ENCODE measurements at regions not wholly inside any gene's neighbourhood (a gene's known extent, or its start where the extent isn't known, plus 50 kb on each side); places are given as distances from the start of the nearest gene placed in this dataset.

- H3K27me3 Mint-ChIP-seq = peaks cover 9% of the 10 kb centered on the region
- H3K9me3 Mint-ChIP-seq (ENCODE audit: low read depth) = no peaks in the 10 kb centered on the region
- CTCF ChIA-PET = no interaction called here
- POLR2A ChIA-PET = no interaction called here
- intact Hi-C loops (cut with DNase I, micrococcal nuclease) = no loop called here
- H3K36me3 Mint-ChIP-seq (ENCODE audit: low read depth) = no peaks in the 10 kb centered on the region
- DNase-seq (no peak), ATAC-seq (no peak)
- H3K4me3 Mint-ChIP-seq = no peak overlapping the region
- H3K4me1 Mint-ChIP-seq = peaks cover 2% of the 10 kb centered on the region
- no peak overlapping the region for H3K27ac Mint-ChIP-seq
Observed at GRCh38 chr11:111012491-111012890, 233.0 kb upstream of the POU2AF2 start.

GRCh38 chr11:111011275-111011594 is 234.3 kb upstream of the POU2AF2 start:
- H3K4me1 Mint-ChIP-seq = peaks cover 2% of the 10 kb centered on the region
- ChIA-PET POLR2A (no interaction called here), CTCF (no interaction called here)
- H3K36me3 Mint-ChIP-seq (ENCODE audit: low read depth) = no peaks in the 10 kb centered on the region
- ATAC-seq (no peak), DNase-seq (no peak)
- H3K27ac Mint-ChIP-seq = no peak overlapping the region
- peaks cover 9% of the 10 kb centered on the region for H3K27me3 Mint-ChIP-seq
- no peaks in the 10 kb centered on the region for H3K9me3 Mint-ChIP-seq (ENCODE audit: low read depth)
- intact Hi-C loops (cut with DNase I, micrococcal nuclease) = no loop called here
- H3K4me3 Mint-ChIP-seq = no peak overlapping the region

- no peak for ATAC-seq
- Mint-ChIP-seq H3K36me3 (ENCODE audit: low read depth) (no peaks in the 10 kb centered on the region), H3K4me1 (peaks cover 2% of the 10 kb centered on the region), H3K27me3 (peaks cover 9% of the 10 kb centered on the region), H3K27ac (no peak overlapping the region), H3K4me3 (no peak overlapping the region), H3K9me3 (ENCODE audit: low read depth) (no peaks in the 10 kb centered on the region)
- intact Hi-C loops (cut with DNase I, micrococcal nuclease) = no loop called here
- ChIA-PET POLR2A (no interaction called here), CTCF (interaction anchor here (0.6 kb wide), 1 partner anchor 300 kb away, joined by 4 read pairs; no protein-coding TSS in a partner anchor)
- peak; percentile 8 for DNase-seq
Observed at GRCh38 chr11:111010391-111011274, 234.9 kb upstream of the POU2AF2 start.

GRCh38 chr11:111006227-111006626 is 239.3 kb upstream of the POU2AF2 start:
- Mint-ChIP-seq H3K36me3 (ENCODE audit: low read depth) (no peaks in the 10 kb centered on the region), H3K27ac (no peak overlapping the region), H3K4me3 (no peak overlapping the region), H3K9me3 (ENCODE audit: low read depth) (no peaks in the 10 kb centered on the region), H3K27me3 (peaks cover 4% of the 10 kb centered on the region), H3K4me1 (no peaks in the 10 kb centered on the region)
- CTCF ChIA-PET = no interaction called here
- POLR2A ChIA-PET = no interaction called here
- ATAC-seq = no peak
- no peak for DNase-seq
- intact Hi-C loops (cut with DNase I, micrococcal nuclease) = no loop called here

GRCh38 chr11:111001986-111002611 is 243.4 kb upstream of the POU2AF2 start:
- ATAC-seq (peak; percentile 66), DNase-seq (no peak)
- H3K27ac Mint-ChIP-seq = no peak overlapping the region
- ChIA-PET POLR2A (no interaction called here), CTCF (no interaction called here)
- H3K4me3 Mint-ChIP-seq = no peak overlapping the region
- H3K36me3 Mint-ChIP-seq (ENCODE audit: low read depth) = no peaks in the 10 kb centered on the region
- no peaks in the 10 kb centered on the region for H3K9me3 Mint-ChIP-seq (ENCODE audit: low read depth)
- intact Hi-C loops (cut with DNase I, micrococcal nuclease) = no loop called here
- no peaks in the 10 kb centered on the region for H3K27me3 Mint-ChIP-seq
- no peaks in the 10 kb centered on the region for H3K4me1 Mint-ChIP-seq

GRCh38 chr11:111001081-111001430 is 244.5 kb upstream of the POU2AF2 start:
- DNase-seq = no peak
- H3K4me3 Mint-ChIP-seq = no peak overlapping the region
- no peaks in the 10 kb centered on the region for H3K27me3 Mint-ChIP-seq
- ATAC-seq = no peak
- POLR2A ChIA-PET = no interaction called here
- H3K27ac Mint-ChIP-seq = no peak overlapping the region
- intact Hi-C loops (cut with DNase I, micrococcal nuclease) = no loop called here
- CTCF ChIA-PET = interaction anchor here (1.2 kb wide), 1 partner anchor 9 kb away, joined by 3 read pairs; no protein-coding TSS in a partner anchor
- H3K36me3 Mint-ChIP-seq (ENCODE audit: low read depth) = no peaks in the 10 kb centered on the region
- H3K4me1 Mint-ChIP-seq = no peaks in the 10 kb centered on the region
- no peaks in the 10 kb centered on the region for H3K9me3 Mint-ChIP-seq (ENCODE audit: low read depth)

- ChIA-PET CTCF (interaction anchor here (1.2 kb wide), 1 partner anchor 8 kb away, joined by 3 read pairs; no protein-coding TSS in a partner anchor), POLR2A (no interaction called here)
- no peaks in the 10 kb centered on the region for H3K36me3 Mint-ChIP-seq (ENCODE audit: low read depth)
Observed at GRCh38 chr11:111000400-111001080, 245.0 kb upstream of the POU2AF2 start.

GRCh38 chr11:110992481-110992880 is 253.0 kb upstream of the POU2AF2 start:
- Mint-ChIP-seq H3K27ac (no peak overlapping the region), H3K4me1 (no peaks in the 10 kb centered on the region), H3K9me3 (ENCODE audit: low read depth) (no peaks in the 10 kb centered on the region), H3K27me3 (peaks cover 2% of the 10 kb centered on the region), H3K4me3 (no peak overlapping the region), H3K36me3 (ENCODE audit: low read depth) (no peaks in the 10 kb centered on the region)
- ATAC-seq (no peak), DNase-seq (no peak)
- POLR2A ChIA-PET = interaction anchor here (0.6 kb wide), 1 partner anchor 39 kb away, joined by 3 read pairs; no protein-coding TSS in a partner anchor
- intact Hi-C loops (cut with DNase I, micrococcal nuclease) = no loop called here
- CTCF ChIA-PET = interaction anchor here (0.7 to 1.3 kb wide), 4 partner anchors 8 to 28 kb away, joined by 3 to 4 read pairs (median 3); no protein-coding TSS in a partner anchor

More at GRCh38 chr11:111000400-111001080, 245.0 kb upstream of the POU2AF2 start:
- ATAC-seq = no peak
- DNase-seq = no peak
- intact Hi-C loops (cut with DNase I, micrococcal nuclease) = no loop called here
- no peaks in the 10 kb centered on the region for H3K4me1 Mint-ChIP-seq
- no peak overlapping the region for H3K4me3 Mint-ChIP-seq
- no peaks in the 10 kb centered on the region for H3K27me3 Mint-ChIP-seq
- no peaks in the 10 kb centered on the region for H3K9me3 Mint-ChIP-seq (ENCODE audit: low read depth)
- H3K27ac Mint-ChIP-seq = no peak overlapping the region

- CTCF ChIA-PET = interaction anchor here (0.8 to 1.3 kb wide), 2 partner anchors 8 to 9 kb away, joined by 3 read pairs; no protein-coding TSS in a partner anchor
- intact Hi-C loops (cut with DNase I, micrococcal nuclease) = no loop called here
- Mint-ChIP-seq H3K4me3 (no peak overlapping the region), H3K27me3 (peaks cover 4% of the 10 kb centered on the region), H3K4me1 (no peaks in the 10 kb centered on the region), H3K9me3 (ENCODE audit: low read depth) (no peaks in the 10 kb centered on the region), H3K36me3 (ENCODE audit: low read depth) (no peaks in the 10 kb centered on the region), H3K27ac (no peak overlapping the region)
- POLR2A ChIA-PET = interaction anchor here (0.6 kb wide), 1 partner anchor 40 kb away, joined by 3 read pairs; no protein-coding TSS in a partner anchor
- ATAC-seq (no peak), DNase-seq (no peak)
Observed at GRCh38 chr11:110991661-110992355, 253.7 kb upstream of the POU2AF2 start.

- Mint-ChIP-seq H3K4me1 (no peaks in the 10 kb centered on the region), H3K4me3 (no peak overlapping the region), H3K27me3 (peaks cover 5% of the 10 kb centered on the region), H3K36me3 (ENCODE audit: low read depth) (no peaks in the 10 kb centered on the region), H3K27ac (no peak overlapping the region), H3K9me3 (ENCODE audit: low read depth) (no peaks in the 10 kb centered on the region)
- intact Hi-C loops (cut with DNase I, micrococcal nuclease) = no loop called here
- DNase-seq (no peak), ATAC-seq (no peak)
- POLR2A ChIA-PET = no interaction called here
- CTCF ChIA-PET = no interaction called here
Observed at GRCh38 chr11:110990311-110990710, 255.2 kb upstream of the POU2AF2 start.

GRCh38 chr11:110989428-110990133 is 255.9 kb upstream of the POU2AF2 start:
- Mint-ChIP-seq H3K27me3 (peaks cover 5% of the 10 kb centered on the region), H3K27ac (no peak overlapping the region), H3K4me1 (no peaks in the 10 kb centered on the region), H3K4me3 (no peak overlapping the region), H3K36me3 (ENCODE audit: low read depth) (no peaks in the 10 kb centered on the region), H3K9me3 (ENCODE audit: low read depth) (no peaks in the 10 kb centered on the region)
- ChIA-PET CTCF (no interaction called here), POLR2A (no interaction called here)
- ATAC-seq = no peak
- intact Hi-C loops (cut with DNase I, micrococcal nuclease) = no loop called here
- DNase-seq = no peak

Data from activated CD4-positive, alpha-beta T cell treated with anti-CD3 and anti-CD28 coated beads for 36 hours (primary cell).